ENCODE measurements at regions not wholly inside any gene's neighbourhood (a gene's known extent, or its start where the extent isn't known, plus 50 kb on each side); places are given as distances from the start of the nearest gene placed in this dataset.

DNA sequence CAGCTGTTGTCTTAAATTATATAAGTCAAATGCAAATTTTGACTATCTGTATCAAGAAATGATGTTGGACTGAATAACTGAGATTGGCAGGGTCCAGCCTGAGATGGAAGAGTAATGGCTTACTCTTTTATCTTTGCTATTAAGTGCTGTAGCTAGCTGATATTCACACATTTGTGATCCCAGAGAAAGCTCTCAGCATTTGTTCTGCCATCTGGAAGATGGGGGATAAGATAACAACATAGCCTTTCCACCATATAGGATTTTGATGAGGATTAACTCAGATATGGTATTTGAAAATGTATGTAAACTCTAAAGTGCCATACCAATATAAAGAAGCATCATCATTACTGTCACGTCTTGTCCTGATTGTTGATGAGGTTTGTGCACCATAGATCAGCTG is 1063.2 kb upstream of the TENM4 start:
- H3K4me1 ChIP-seq = no peaks in the 10 kb centered on the region
- H3K36me3 ChIP-seq = no peaks in the 10 kb centered on the region
- H3K27me3 ChIP-seq = no peaks in the 10 kb centered on the region
- WGBS, 2 donors = 71 to 80% methylated on average over 1 of the region's 1 CpG
- intact Hi-C loops (cut with DNase I) = no loop called here
- no peak overlapping the region for H3K4me3 ChIP-seq
- no peak for DNase-seq
- TF ChIP-seq EP300 (IDR thresholded peaks at IDR 0.05) = no peak
- TF ChIP-seq, protein P1, sequence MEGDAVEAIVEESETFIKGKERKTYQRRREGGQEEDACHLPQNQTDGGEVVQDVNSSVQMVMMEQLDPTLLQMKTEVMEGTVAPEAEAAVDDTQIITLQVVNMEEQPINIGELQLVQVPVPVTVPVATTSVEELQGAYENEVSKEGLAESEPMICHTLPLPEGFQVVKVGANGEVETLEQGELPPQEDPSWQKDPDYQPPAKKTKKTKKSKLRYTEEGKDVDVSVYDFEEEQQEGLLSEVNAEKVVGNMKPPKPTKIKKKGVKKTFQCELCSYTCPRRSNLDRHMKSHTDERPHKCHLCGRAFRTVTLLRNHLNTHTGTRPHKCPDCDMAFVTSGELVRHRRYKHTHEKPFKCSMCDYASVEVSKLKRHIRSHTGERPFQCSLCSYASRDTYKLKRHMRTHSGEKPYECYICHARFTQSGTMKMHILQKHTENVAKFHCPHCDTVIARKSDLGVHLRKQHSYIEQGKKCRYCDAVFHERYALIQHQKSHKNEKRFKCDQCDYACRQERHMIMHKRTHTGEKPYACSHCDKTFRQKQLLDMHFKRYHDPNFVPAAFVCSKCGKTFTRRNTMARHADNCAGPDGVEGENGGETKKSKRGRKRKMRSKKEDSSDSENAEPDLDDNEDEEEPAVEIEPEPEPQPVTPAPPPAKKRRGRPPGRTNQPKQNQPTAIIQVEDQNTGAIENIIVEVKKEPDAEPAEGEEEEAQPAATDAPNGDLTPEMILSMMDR (IDR thresholded peaks at IDR 0.05) = no peak
- no peak for TF ChIP-seq POLR2AphosphoS5 (IDR thresholded peaks at IDR 0.05)
- TF ChIP-seq POLR2A (IDR thresholded peaks at IDR 0.05) = no peak
- H3K27ac ChIP-seq = no peak overlapping the region
- peaks cover 0 to 2% (median 0%) of the 10 kb centered on the region in 4 donors for H3K9me3 ChIP-seq

DNA sequence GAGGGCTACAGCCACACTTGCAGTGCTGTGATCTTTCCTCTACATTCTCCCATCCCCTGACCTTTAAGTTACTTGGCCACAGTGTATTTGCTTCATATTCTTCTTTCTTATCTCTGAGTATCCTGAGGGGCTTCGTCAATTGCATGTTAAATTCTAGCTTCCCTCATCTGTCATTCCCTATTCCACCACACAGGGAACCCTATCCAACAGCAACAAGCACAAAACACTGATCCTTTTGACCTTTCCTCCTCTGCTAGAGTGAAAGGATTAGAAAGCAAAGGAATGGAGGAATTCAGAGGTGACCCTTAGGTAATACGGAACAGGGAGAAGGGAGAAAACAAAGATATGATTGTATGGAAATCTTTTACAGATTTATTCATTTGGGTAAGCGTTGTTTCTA is 1061.7 kb upstream of the TENM4 start:
- WGBS, 2 donors = 60 to 65% methylated on average over 3 of the region's 3 CpGs

DNA sequence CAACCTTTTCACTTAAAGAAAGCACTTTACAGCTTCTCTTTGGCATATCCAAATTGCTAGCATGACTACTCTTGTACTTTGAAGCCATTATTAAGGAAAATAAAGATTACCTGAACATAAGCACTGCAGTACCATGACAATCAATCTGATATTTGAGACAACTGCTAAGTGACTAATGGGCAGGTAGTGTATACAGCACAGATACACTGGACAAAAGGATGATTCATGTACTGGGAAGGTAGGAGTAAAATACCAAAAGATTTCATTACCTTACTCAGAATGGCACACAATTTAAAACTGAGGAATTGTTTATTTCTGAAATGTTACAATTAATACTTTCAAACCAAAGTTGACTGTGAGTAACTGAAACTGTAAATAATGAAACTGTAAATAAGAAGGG is 1054.3 kb upstream of the TENM4 start:
- TF ChIP-seq POLR2A (IDR thresholded peaks at IDR 0.05) = no peak
- no peak for TF ChIP-seq EP300 (IDR thresholded peaks at IDR 0.05)
- TF ChIP-seq POLR2AphosphoS5 (IDR thresholded peaks at IDR 0.05) = no peak
- TF ChIP-seq, protein P1 (IDR thresholded peaks at IDR 0.05) = no peak
- H3K9me3 ChIP-seq = peaks cover 0 to 2% (median 0%) of the 10 kb centered on the region in 4 donors
- no peaks in the 10 kb centered on the region for H3K4me1 ChIP-seq
- no peaks in the 10 kb centered on the region for H3K27me3 ChIP-seq
- H3K27ac ChIP-seq = no peak overlapping the region
- no peak overlapping the region for H3K4me3 ChIP-seq
- intact Hi-C loops (cut with DNase I) = no loop called here
- no peaks in the 10 kb centered on the region for H3K36me3 ChIP-seq
- DNase-seq = no peak

More for the DNA sequence above, 1061.7 kb upstream of the TENM4 start:
- Histone ChIP-seq H3K27me3 (no peaks in the 10 kb centered on the region), H3K4me3 (no peak overlapping the region), H3K9me3 (no peaks in the 10 kb centered on the region), H3K27ac (no peak overlapping the region), H3K36me3 (no peaks in the 10 kb centered on the region), H3K4me1 (no peaks in the 10 kb centered on the region)
- TF ChIP-seq EP300 (IDR thresholded peaks at IDR 0.05) (no peak), POLR2A (IDR thresholded peaks at IDR 0.05) (no peak), POLR2AphosphoS5 (IDR thresholded peaks at IDR 0.05) (no peak)
- TF ChIP-seq, protein P1 (IDR thresholded peaks at IDR 0.05) = no peak
- intact Hi-C loops (cut with DNase I) = no loop called here
- no peak for DNase-seq

DNA sequence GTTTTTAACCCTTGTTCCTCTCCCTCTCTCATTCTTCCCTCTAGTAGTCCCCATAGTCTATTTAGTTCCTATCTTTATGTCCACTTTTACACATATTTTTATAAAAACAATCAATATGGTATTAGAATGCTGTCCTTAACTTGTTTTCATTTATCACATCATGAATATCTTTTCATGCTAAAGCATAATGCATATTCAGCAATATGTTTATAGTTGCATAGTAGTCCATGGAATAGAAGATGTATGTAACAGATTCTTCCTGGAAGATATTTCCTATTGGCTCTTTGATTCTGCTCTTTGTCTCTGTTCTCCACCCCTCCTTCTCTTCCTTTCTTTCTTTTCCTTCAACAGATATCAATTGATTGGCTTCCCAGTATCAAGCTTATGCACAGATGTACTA is 1047.1 kb upstream of the TENM4 start:
- no peak for DNase-seq
- Histone ChIP-seq H3K4me1 (no peaks in the 10 kb centered on the region), H3K9me3 (no peaks in the 10 kb centered on the region), H3K36me3 (no peaks in the 10 kb centered on the region), H3K4me3 (no peak overlapping the region), H3K27ac (no peak overlapping the region), H3K27me3 (no peaks in the 10 kb centered on the region)
- TF ChIP-seq POLR2AphosphoS5 (IDR thresholded peaks at IDR 0.05) = no peak
- no peak for TF ChIP-seq EP300 (IDR thresholded peaks at IDR 0.05)
- no peak for TF ChIP-seq POLR2A (IDR thresholded peaks at IDR 0.05)
- TF ChIP-seq, protein P1 (IDR thresholded peaks at IDR 0.05) = no peak
- intact Hi-C loops (cut with DNase I) = no loop called here

GRCh38 chr11:80486678-80487077 is 1045.8 kb upstream of the TENM4 start:
- TF ChIP-seq, protein P1 (IDR thresholded peaks at IDR 0.05) = no peak
- 90 to 92% methylated on average over 4 of the region's 4 CpGs for WGBS, 2 donors
- no peaks in the 10 kb centered on the region for H3K36me3 ChIP-seq
- no peak overlapping the region for H3K4me3 ChIP-seq
- H3K27me3 ChIP-seq = no peaks in the 10 kb centered on the region
- no peak for DNase-seq
- H3K27ac ChIP-seq = no peak overlapping the region
- H3K4me1 ChIP-seq = no peaks in the 10 kb centered on the region
- intact Hi-C loops (cut with DNase I) = no loop called here
- H3K9me3 ChIP-seq = no peaks in the 10 kb centered on the region

All from sigmoid colon (tissue), 6 donors.